GM12872 (cell line): ENCODE measurements at regions not wholly inside any gene's neighbourhood (a gene's known extent, or its start where the extent isn't known, plus 50 kb on each side); places are given as distances from the start of the nearest gene placed in this dataset.

Experiments used
- TF ChIP-seq, protein P1 (sequence below): IDR thresholded peaks from 3 replicates; pipeline ENCODE4 v1.5.1; 2011; ENCODE audit warnings: low read depth, mild to moderate bottlenecking, low read length, moderate library complexity; ENCODE audit not compliant: insufficient read depth

DNA sequence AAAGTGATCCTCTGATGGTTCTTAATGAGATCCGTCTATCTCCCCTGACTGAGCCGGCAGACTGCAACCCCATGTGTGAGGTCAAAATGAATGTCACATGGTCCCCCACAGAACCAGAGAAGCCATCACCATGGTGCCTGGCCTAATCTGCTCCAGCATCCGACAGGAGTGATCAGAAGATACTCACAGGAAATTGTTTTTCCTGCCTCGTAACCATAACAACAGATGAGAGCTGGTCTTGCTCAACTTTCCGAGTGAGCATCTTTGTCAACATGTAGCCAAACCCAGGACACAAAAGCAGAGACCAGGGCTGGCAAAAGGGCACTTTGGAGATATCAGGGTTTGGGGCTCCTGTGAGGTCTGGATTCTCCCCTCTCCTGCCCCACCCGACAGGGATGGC is 72.1 kb upstream of the C14orf180 start:
- TF ChIP-seq, protein P1, sequence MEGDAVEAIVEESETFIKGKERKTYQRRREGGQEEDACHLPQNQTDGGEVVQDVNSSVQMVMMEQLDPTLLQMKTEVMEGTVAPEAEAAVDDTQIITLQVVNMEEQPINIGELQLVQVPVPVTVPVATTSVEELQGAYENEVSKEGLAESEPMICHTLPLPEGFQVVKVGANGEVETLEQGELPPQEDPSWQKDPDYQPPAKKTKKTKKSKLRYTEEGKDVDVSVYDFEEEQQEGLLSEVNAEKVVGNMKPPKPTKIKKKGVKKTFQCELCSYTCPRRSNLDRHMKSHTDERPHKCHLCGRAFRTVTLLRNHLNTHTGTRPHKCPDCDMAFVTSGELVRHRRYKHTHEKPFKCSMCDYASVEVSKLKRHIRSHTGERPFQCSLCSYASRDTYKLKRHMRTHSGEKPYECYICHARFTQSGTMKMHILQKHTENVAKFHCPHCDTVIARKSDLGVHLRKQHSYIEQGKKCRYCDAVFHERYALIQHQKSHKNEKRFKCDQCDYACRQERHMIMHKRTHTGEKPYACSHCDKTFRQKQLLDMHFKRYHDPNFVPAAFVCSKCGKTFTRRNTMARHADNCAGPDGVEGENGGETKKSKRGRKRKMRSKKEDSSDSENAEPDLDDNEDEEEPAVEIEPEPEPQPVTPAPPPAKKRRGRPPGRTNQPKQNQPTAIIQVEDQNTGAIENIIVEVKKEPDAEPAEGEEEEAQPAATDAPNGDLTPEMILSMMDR, result no peak

DNA sequence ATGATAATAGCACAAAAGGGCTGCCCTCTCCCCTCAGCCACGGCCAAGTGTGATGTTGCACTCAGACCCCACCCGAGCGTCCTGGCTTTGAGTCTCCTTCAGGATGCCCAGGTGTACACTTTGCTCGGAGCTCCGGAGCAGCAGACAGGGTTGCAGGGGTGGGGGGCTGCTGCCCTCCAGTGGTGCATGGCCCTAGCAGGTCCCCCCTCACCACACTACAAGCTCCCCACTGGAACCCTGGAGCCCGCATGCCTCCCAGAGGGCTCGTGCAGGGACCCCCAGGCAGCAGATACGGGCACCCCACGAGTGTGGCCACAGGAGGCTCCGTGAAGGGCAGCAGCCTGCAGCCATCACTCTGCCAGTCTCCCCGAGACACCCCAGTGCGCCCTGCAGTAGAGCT is 69.9 kb upstream of the C14orf180 start:
- TF ChIP-seq, protein P1, result 0 out of 3 replicates have a peak, but pooled peaks have one; percentile 15

DNA sequence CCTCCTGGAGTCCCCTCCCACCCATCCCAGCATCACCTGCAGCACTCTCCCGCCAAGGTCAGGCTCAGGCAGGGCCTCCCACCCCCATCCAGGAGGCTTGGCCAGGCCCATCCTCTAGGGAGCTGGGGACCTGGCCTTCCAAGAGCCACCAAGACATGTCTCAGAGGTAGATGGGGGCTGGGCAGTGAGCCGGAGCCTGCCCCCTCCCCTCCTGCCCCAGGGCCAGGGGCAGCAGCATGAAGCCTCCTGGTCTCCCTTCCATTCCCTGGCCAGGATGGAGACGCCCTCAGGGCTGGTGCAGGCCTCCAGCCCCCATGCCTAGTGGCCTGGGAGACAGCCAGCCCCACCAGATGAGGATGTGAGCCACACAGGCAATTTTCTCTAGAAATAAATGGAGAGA is 69.3 kb upstream of the C14orf180 start:
- TF ChIP-seq, protein P1, result no peak

DNA sequence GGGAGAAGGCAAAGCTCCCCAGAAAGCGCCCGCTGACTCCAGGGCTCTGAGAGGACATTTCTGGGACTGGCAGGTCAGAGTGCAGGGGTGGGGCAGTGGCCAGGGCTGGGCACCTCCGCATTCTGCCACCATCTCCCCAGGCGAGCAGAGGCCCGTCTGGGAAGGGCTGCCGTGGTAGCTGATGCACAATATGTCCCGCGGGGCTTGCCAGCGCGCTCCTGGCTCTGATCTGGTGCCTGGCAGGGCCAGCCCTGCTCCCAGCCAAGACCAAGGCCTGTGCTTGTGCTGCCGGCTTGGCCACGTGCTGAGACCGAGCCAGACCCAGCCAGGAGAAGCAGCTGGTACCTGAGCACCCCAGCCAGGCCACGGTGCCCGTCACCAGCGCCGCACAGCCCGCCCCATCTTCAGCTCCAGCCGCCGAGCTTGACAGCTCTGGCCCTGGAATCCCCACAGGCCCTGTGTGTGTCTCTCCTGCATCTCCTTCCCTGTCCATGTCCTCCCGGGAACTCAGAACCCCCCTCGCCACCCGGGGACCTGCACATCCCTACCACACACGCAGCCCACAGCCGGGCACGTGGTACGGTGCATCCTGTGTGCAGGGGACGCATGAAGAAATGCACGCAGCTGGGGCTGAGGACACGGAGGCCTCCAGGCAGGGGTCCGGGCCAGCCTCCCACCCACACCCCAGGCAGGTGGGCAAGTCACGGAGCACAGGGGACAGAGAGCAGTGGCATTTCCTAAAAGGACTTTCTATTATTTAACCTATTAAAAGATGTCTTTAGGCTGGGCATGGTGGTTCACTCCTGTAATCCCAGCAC is 68.6 kb upstream of the C14orf180 start:
- TF ChIP-seq, protein P1, result no peak

DNA sequence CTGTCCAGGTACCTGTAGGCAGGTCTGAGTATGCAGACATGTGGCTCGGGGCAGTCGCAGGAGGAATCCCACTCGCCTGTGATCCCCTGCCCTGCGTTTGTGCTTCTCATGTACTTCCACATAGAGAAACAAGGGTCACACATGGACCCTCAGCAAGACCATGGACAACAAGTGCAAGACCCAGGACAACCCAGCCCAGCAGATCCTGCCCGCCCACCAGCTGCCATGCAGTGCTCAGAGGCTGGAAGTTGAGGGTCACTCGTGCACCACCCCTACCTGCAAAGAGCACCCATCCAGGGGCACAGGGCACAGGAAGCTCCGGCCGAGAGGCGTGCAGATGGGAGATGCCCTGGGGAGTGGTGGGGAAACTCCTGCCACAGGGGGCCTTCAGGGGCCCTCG is 67.5 kb upstream of the C14orf180 start:
- TF ChIP-seq, protein P1, result no peak

DNA sequence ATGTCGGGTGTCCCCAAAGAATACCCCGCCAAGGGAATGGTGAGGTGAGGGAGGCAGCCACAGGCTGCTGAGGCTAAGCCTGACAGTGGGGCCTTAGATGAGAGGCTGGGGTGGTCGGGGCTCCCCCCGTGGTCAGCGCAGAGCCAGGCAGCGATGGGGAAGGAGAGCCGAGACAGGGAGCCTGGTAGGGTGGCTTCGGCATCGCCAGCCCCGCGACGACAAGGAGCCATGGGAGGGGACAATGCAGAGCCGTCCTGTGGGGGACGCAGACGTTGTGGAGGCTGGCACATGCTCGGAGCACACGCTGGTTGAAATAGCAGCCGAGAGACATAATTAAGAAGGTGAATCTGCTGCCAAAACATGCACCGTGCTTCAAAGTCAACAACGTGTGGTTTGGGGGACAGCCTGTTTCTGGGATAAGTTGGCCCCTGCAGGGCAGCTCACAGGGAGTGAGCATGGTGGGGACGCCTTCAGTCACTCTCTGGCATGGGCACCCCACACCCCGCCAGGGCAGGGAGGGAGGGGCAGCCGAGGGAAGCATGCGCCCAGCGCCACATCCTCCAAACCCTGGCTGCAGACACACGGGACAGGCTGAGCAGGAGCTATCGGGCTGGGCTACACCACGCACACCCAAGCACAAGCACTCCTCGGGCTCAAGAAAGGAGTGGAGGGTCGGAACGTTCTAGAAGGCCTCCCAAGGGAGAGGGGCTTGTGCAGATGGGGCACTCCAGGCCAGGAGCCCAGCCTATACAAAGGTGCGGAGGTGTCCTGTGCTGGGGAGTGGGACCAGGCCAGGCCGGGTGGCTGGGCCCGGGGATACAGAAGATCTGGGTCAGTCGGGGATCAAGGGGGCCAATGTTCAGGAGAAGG is 66.6 kb upstream of the C14orf180 start:
- TF ChIP-seq, protein P1, result no peak

DNA sequence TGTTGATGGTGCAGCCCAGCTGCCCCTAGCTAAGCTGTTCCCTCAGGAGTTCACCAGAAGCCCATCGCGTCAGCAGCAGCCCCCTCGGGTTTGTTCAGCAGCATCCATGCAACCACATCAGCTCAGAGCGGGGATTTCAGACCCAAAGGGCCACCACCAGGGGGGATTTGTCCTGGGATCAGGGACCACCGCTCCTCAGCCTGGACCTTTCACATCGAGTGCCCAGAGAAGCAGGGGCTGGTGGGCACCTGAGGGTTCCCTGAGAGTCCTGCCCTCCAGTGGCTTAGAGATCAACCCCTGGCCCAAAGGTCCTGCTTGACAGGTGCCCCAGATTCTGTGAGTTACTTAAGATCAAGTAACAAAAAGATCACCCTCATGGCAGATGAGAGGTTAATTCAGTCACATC is 65.9 kb upstream of the C14orf180 start:
- TF ChIP-seq, protein P1, result no peak
